WERI-Rb-1 (cell line): ENCODE measurements at regions not wholly inside any gene's neighbourhood (a gene's known extent, or its start where the extent isn't known, plus 50 kb on each side); places are given as distances from the start of the nearest gene placed in this dataset.

ENCODE experiments used
- DNase-seq: peaks from one replicate; pipeline ENCODE4 v3.0.0-alpha.2; 2020
- H3K27ac ChIP-seq: fragments of 250-450 bp; sonication (Bioruptor Pico); 2 replicates; pipeline ENCODE4 v1.5.1; 2020; ENCODE audit warnings: mild to moderate bottlenecking, moderate library complexity
- H3K27me3 ChIP-seq: fragments of 250-450 bp; sonication (Bioruptor Pico); 2 replicates; pipeline ENCODE4 v1.5.1; 2021; ENCODE audit warnings: mild to moderate bottlenecking, low read depth, moderate library complexity; ENCODE audit not compliant: insufficient read depth, severe bottlenecking
- H3K36me3 ChIP-seq: fragments of 250-450 bp; sonication (Bioruptor Pico); 2 replicates; pipeline ENCODE4 v1.5.1; 2020; ENCODE audit warnings: mild to moderate bottlenecking, moderate library complexity
- H3K4me3 ChIP-seq: 2 replicates; pipeline ENCODE4 v1.5.1; 2011; ENCODE audit warnings: low read depth, mild to moderate bottlenecking, control low read depth, low read length
- H3K9me3 ChIP-seq: fragments of 250-450 bp; sonication (Bioruptor Pico); 2 replicates; pipeline ENCODE4 v1.5.1; 2021; ENCODE audit warnings: mild to moderate bottlenecking, moderate library complexity; ENCODE audit not compliant: severe bottlenecking
- TF ChIP-seq, protein P1 (sequence below): IDR thresholded peaks from 2 replicates; pipeline ENCODE4 v1.5.1; 2011; ENCODE audit warnings: low read depth, mild to moderate bottlenecking, control low read depth, inconsistent platforms, low read length

DNA sequence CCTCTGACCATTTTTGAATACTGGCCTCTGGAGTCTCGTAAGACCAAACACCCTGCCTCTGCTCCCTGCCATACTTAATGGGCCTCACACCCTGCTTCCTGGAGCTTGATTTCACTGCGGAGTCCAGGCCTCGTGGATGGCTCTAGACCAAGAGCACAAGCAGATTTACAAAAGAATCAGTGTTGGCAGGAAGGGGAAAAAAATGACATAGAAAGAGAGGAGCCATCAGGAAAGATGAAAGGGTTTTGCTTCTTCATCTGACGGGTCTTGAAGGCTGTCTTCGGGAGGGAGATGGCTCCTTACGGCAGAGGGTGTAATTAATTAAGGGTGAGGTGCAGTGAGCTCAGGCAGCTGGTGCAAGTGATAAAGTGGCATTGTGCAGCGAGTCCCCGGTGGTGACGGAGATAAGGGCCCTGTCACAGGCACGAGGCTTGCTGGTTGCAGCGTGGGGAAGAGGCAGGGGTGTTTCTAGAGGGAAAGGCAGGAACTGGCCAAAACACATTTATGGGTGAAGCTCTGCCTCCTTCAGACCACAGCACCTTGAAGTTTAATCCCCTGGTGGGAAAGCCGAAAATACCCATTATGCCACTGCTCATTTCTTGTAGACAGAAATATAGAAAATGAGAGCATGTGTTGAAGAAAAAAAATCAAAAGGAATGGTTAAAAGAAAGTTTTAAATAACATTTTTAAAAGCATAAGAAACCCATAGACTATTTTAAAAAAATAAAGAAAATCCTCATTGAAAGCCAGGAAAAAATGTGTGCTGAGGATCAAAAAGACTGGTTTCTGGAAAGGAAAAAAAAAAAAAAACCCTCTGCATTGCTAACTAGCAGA lies 128.6 kb upstream of the LRFN2 start:
- H3K27me3 ChIP-seq: no peaks in the 10 kb centered on the region
- H3K9me3 ChIP-seq: no peaks in the 10 kb centered on the region
- peak; percentile 71 for DNase-seq
- TF ChIP-seq, protein P1, sequence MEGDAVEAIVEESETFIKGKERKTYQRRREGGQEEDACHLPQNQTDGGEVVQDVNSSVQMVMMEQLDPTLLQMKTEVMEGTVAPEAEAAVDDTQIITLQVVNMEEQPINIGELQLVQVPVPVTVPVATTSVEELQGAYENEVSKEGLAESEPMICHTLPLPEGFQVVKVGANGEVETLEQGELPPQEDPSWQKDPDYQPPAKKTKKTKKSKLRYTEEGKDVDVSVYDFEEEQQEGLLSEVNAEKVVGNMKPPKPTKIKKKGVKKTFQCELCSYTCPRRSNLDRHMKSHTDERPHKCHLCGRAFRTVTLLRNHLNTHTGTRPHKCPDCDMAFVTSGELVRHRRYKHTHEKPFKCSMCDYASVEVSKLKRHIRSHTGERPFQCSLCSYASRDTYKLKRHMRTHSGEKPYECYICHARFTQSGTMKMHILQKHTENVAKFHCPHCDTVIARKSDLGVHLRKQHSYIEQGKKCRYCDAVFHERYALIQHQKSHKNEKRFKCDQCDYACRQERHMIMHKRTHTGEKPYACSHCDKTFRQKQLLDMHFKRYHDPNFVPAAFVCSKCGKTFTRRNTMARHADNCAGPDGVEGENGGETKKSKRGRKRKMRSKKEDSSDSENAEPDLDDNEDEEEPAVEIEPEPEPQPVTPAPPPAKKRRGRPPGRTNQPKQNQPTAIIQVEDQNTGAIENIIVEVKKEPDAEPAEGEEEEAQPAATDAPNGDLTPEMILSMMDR: no peak
- no peak overlapping the region for H3K4me3 ChIP-seq
- H3K36me3 ChIP-seq: no peaks in the 10 kb centered on the region
- no peak overlapping the region for H3K27ac ChIP-seq

DNA sequence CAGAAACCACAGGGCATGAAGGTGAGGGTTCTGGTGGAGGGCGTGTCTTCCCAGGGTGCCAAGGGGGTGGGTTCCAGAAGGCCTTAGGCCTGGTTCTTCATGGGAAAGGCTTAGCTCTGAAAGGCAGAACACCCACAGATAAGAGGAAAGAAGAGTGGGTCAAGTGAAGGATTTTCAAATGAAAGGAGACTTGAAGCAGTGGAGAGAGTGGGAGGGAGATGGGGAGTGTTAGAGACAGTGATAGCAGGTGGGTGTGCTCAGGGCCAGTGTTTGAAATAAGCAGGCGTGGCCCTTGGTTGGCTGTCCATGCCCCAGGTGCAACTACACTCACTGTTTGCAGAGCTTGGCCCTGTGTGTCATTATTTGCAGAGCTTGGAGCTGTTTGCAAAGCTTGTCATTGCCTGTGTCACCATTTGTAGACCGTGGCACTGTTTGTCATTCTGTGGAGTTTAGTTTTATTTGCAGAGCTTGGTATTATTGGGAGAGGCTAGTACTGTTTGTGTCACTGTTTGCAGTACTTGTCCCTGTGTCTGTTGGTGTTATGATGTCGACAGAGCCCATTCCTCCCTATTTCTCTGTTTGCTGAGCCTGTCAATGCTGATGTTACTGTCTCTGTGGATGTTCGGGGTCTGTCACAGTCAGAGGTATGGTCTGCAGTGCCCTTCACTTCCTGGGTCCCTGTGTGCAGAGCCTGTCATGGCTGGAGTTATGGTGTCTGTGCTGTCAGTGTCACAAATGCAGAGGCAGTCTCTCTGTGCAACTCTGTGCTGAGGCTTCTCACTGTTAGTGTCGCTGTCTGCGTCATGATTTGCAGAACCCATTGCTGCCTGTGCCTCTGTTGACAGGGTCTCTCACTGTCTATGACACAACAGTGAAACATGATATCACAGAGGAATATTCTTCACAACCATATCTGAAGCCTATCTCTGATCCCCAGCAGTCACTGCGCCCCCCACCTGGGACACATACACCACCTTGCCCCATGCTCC lies 127.7 kb upstream of the LRFN2 start:
- Histone ChIP-seq H3K4me3 (no peak overlapping the region), H3K27me3 (no peaks in the 10 kb centered on the region), H3K9me3 (no peaks in the 10 kb centered on the region), H3K36me3 (no peaks in the 10 kb centered on the region), H3K27ac (no peak overlapping the region)
- no peak for DNase-seq
- TF ChIP-seq, protein P1: no peak

DNA sequence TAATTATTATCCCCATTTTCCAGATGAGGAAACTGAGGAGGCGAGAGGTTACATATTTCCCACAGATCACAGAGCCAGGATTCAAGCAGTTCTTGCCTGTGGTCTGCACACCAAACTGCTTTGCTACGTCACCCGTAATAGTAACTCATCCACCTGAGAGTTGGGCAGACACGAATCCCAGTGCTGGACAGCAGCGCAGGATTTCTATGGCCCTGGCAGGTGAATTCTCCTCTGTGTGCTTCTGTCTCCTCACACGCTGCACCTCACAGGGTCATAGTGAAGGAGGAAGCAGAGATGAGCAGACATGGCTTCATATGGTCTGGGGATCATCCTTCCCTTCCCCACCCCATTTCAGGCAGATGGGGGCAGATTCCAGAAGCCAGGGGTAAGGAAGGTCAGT lies 127.0 kb upstream of the LRFN2 start:
- TF ChIP-seq, protein P1: no peak

DNA sequence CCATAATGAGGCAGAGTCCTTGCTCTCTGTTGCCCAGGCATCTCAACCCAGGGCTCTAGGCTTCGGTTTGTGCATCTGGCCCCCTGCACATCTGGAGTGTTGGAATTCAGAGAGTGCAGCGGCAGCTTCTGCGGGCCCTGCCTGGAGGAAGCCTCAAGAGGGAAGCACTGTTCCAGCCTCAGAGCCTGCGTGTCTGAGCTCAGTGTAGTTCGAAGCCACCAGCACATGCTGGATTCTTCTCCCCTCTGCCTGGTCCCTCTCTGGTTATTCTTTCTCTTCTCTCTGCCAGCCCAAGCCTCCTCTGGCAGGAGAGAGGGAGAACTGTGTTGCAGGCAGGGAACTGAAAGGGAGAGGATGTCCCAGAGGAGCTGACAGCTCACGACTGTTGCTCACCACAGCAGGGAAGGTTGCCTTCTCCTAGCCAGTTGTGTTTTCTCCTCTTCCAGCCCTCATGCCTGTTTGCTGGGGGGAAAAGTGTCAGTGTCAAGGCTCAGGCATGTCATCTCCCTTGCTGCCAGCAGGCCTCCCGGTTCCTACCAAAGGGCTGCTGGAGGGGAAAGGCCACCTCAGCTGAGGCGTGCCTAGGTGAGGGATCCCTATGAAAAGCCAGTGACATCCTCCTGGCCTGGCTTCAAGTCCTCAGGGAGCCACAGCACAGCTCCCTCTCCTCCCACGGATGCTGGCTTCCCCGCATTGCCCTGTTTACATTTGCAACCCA lies 126.0 kb upstream of the LRFN2 start:
- no peak overlapping the region for H3K4me3 ChIP-seq
- H3K27me3 ChIP-seq: no peaks in the 10 kb centered on the region
- TF ChIP-seq, protein P1: peak; percentile 69
- H3K36me3 ChIP-seq: no peaks in the 10 kb centered on the region
- peak; percentile 54 for DNase-seq
- H3K9me3 ChIP-seq: peaks cover 2% of the 10 kb centered on the region
- H3K27ac ChIP-seq: no peak overlapping the region

More for the DNA sequence above, 127.0 kb upstream of the LRFN2 start:
- H3K36me3 ChIP-seq: no peaks in the 10 kb centered on the region
- H3K27me3 ChIP-seq: no peaks in the 10 kb centered on the region
- H3K9me3 ChIP-seq: peaks cover 2% of the 10 kb centered on the region
- DNase-seq: no peak
- no peak overlapping the region for H3K4me3 ChIP-seq
- H3K27ac ChIP-seq: no peak overlapping the region

DNA sequence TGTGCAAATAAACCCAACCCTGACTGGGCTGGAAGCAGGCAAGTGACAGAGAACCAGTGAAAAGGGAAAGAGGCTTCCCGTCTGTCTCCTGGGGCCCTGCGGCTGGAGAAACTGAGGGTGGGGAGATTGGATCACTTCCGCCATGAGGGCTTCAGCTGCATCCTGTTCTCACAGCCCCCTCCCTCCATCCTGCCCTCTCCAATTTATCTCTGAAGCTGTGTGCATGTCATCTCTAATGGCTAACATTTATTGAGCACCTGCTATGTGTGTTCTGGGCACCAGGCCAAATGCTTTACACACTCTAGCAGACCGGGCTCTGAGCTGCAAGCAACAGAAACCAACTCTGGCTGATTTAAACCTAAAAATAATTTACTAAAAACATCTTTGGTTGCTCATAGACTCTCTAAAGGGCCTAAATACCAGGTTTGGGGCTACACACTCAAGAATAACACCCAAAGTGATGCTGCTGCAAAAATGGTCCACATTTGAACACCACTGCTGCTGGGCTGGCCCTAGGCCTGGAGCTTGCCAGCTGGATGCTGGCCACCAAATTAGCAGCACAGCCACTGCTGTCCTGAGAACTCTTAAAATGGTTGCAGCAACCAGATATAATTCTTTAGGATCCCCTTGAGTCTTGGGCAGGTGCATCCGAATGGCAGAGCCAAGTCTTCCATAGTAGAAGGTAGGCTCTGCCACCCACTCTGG lies 123.6 kb upstream of the LRFN2 start:
- Histone ChIP-seq H3K27me3 (no peaks in the 10 kb centered on the region), H3K9me3 (peaks cover 2% of the 10 kb centered on the region), H3K36me3 (no peaks in the 10 kb centered on the region), H3K27ac (no peak overlapping the region), H3K4me3 (no peak overlapping the region)
- DNase-seq: no peak
- TF ChIP-seq, protein P1: no peak
